ENCODE measurements at regions not wholly inside any gene's neighbourhood (a gene's known extent, or its start where the extent isn't known, plus 50 kb on each side); places are given as distances from the start of the nearest gene placed in this dataset.

- Histone ChIP-seq H3K36me3 (ENCODE audit: insufficient read depth, low read length) (no peaks in the 10 kb centered on the region), H3K4me3 (ENCODE audit: insufficient read depth, low read length) (no peak overlapping the region), H3K4me1 (ENCODE audit: insufficient read depth, low read length) (no peaks in the 10 kb centered on the region), H3K9me3 (ENCODE audit: low read depth, low read length) (no peaks in the 10 kb centered on the region), H3K27me3 (ENCODE audit: insufficient read depth, low read length) (no peaks in the 10 kb centered on the region), H4K20me1 (ENCODE audit: insufficient read depth, low read length) (no peaks in the 10 kb centered on the region), H3K79me2 (ENCODE audit: insufficient read depth, low read length) (no peaks in the 10 kb centered on the region), H2AFZ (ENCODE audit: low read length) (no peak overlapping the region), H3K4me2 (ENCODE audit: insufficient read depth, low read length) (no peak overlapping the region), H3K27ac (ENCODE audit: low read depth, low read length) (no peak overlapping the region)
- TF ChIP-seq CTCF (IDR thresholded peaks at IDR 0.05; ENCODE audit: extremely low read depth, low read depth, low read length): no peak
- DNase-seq (ENCODE audit: insufficient read length, low spot score, missing footprints): peak; percentile 22
These were observed 179.4 kb downstream of the ERMARD start for GRCh38 chr6:169930799-169931198.

- H3K79me2 ChIP-seq (ENCODE audit: insufficient read depth, low read length): no peaks in the 10 kb centered on the region
- no peaks in the 10 kb centered on the region for H3K36me3 ChIP-seq (ENCODE audit: insufficient read depth, low read length)
- no peak overlapping the region for H3K4me2 ChIP-seq (ENCODE audit: insufficient read depth, low read length)
- H2AFZ ChIP-seq (ENCODE audit: low read length): no peak overlapping the region
- no peak for TF ChIP-seq CTCF (IDR thresholded peaks at IDR 0.05; ENCODE audit: extremely low read depth, low read depth, low read length)
- no peaks in the 10 kb centered on the region for H3K4me1 ChIP-seq (ENCODE audit: insufficient read depth, low read length)
- H3K27ac ChIP-seq (ENCODE audit: low read depth, low read length): no peak overlapping the region
- H4K20me1 ChIP-seq (ENCODE audit: insufficient read depth, low read length): no peaks in the 10 kb centered on the region
- peaks cover 2% of the 10 kb centered on the region for H3K9me3 ChIP-seq (ENCODE audit: low read depth, low read length)
- no peaks in the 10 kb centered on the region for H3K27me3 ChIP-seq (ENCODE audit: insufficient read depth, low read length)
- no peak overlapping the region for H3K4me3 ChIP-seq (ENCODE audit: insufficient read depth, low read length)
- peak; percentile 36 for DNase-seq (ENCODE audit: insufficient read length, low spot score, missing footprints)
These were observed 176.3 kb downstream of the ERMARD start for GRCh38 chr6:169927711-169928110.

GRCh38 chr6:169926617-169927417 lies 175.4 kb downstream of the ERMARD start:
- TF ChIP-seq CTCF (IDR thresholded peaks at IDR 0.05; ENCODE audit: extremely low read depth, low read depth, low read length): no peak
- DNase-seq (ENCODE audit: insufficient read length, low spot score, missing footprints): no peak
- no peaks in the 10 kb centered on the region for H3K79me2 ChIP-seq (ENCODE audit: insufficient read depth, low read length)

More at GRCh38 chr6:169926617-169927417, 175.4 kb downstream of the ERMARD start:
- H3K9me3 ChIP-seq (ENCODE audit: low read depth, low read length): peaks cover 2% of the 10 kb centered on the region
- no peak overlapping the region for H2AFZ ChIP-seq (ENCODE audit: low read length)
- no peak overlapping the region for H3K4me3 ChIP-seq (ENCODE audit: insufficient read depth, low read length)
- no peaks in the 10 kb centered on the region for H3K27me3 ChIP-seq (ENCODE audit: insufficient read depth, low read length)
- H3K4me1 ChIP-seq (ENCODE audit: insufficient read depth, low read length): no peaks in the 10 kb centered on the region
- H3K27ac ChIP-seq (ENCODE audit: low read depth, low read length): no peak overlapping the region
- no peak overlapping the region for H3K4me2 ChIP-seq (ENCODE audit: insufficient read depth, low read length)
- no peaks in the 10 kb centered on the region for H3K36me3 ChIP-seq (ENCODE audit: insufficient read depth, low read length)
- H4K20me1 ChIP-seq (ENCODE audit: insufficient read depth, low read length): no peaks in the 10 kb centered on the region

Measured in osteoblast (primary cell).